Spinal cord (tissue), 9 donors: ENCODE measurements at regions not wholly inside any gene's neighbourhood (a gene's known extent, or its start where the extent isn't known, plus 50 kb on each side); places are given as distances from the start of the nearest gene placed in this dataset.

Source experiments
- DNase-seq, 6 donors: peaks; one replicate each; pipeline versions ENCODE4 v3.0.0 to v3.0.0-alpha.2; 2013 to 2015; ENCODE audit warnings: low spot score in 6 of 6, low read depth in 4 of 6
- H3K27ac ChIP-seq: one replicate; pipeline ENCODE4 v1.5.1; 2013; ENCODE audit warnings: low read depth, low read length, control low read depth
- H3K27me3 ChIP-seq: one replicate; pipeline ENCODE4 v1.6.1; 2013; ENCODE audit warnings: low read length; ENCODE audit not compliant: control insufficient read depth, insufficient read depth
- H3K36me3 ChIP-seq: one replicate; pipeline ENCODE4 v1.6.1; 2013; ENCODE audit warnings: low read length; ENCODE audit not compliant: control insufficient read depth, insufficient read depth
- H3K4me1 ChIP-seq: one replicate; pipeline ENCODE4 v1.6.1; 2013; ENCODE audit warnings: low read length; ENCODE audit not compliant: control insufficient read depth, insufficient read depth
- H3K4me3 ChIP-seq: one replicate; pipeline ENCODE4 v1.5.1; 2013; ENCODE audit warnings: low read depth, low read length, control low read depth
- H3K9me3 ChIP-seq: one replicate; pipeline ENCODE4 v1.6.1; 2013; ENCODE audit warnings: low read length; ENCODE audit not compliant: control insufficient read depth, insufficient read depth
- WGBS: methylation state at CpG from one replicate; pipeline ENCODE4 v1.1.5; 2013; ENCODE audit warnings: missing lambda C conversion rate; ENCODE audit not compliant: insufficient coverage; 5-methylcytosine and 5-hydroxymethylcytosine counted together
- donor health status: healthy.

GRCh38 chr7:153496257-153496656 is 555.9 kb upstream of the DPP6 start:
- no peaks in the 10 kb centered on the region for H3K27me3 ChIP-seq
- H3K36me3 ChIP-seq, result no peaks in the 10 kb centered on the region
- no peak overlapping the region for H3K4me3 ChIP-seq
- no peak overlapping the region for H3K27ac ChIP-seq
- DNase-seq, result no peak
- no CpG with 5 or more reads among the region's 2 CpGs for WGBS
- H3K4me1 ChIP-seq, result no peaks in the 10 kb centered on the region
- H3K9me3 ChIP-seq, result no peaks in the 10 kb centered on the region

- H3K4me1 ChIP-seq, result no peaks in the 10 kb centered on the region
- no peaks in the 10 kb centered on the region for H3K27me3 ChIP-seq
- H3K4me3 ChIP-seq, result no peak overlapping the region
- H3K9me3 ChIP-seq, result no peaks in the 10 kb centered on the region
- H3K27ac ChIP-seq, result no peak overlapping the region
- peak in 1 of 6 donors; percentile 13 for DNase-seq
- no peaks in the 10 kb centered on the region for H3K36me3 ChIP-seq
- 86% methylated on average over 2 of the region's 5 CpGs for WGBS
Observed at GRCh38 chr7:153503093-153503492, 549.1 kb upstream of the DPP6 start.

- H3K27ac ChIP-seq, result no peak overlapping the region
- 76% methylated on average over 15 of the region's 17 CpGs for WGBS
- no peaks in the 10 kb centered on the region for H3K4me1 ChIP-seq
- H3K9me3 ChIP-seq, result no peaks in the 10 kb centered on the region
- H3K4me3 ChIP-seq, result no peak overlapping the region
- DNase-seq, result no peak
- H3K27me3 ChIP-seq, result no peaks in the 10 kb centered on the region
- H3K36me3 ChIP-seq, result no peaks in the 10 kb centered on the region
Observed at GRCh38 chr7:153504288-153505075, 547.7 kb upstream of the DPP6 start.

- Histone ChIP-seq H3K27ac (no peak overlapping the region), H3K27me3 (no peaks in the 10 kb centered on the region), H3K4me3 (no peak overlapping the region), H3K4me1 (no peaks in the 10 kb centered on the region), H3K9me3 (no peaks in the 10 kb centered on the region), H3K36me3 (no peaks in the 10 kb centered on the region)
- 70% methylated on average over 3 of the region's 4 CpGs for WGBS
- DNase-seq, result no peak
Observed at GRCh38 chr7:153507885-153508284, 544.3 kb upstream of the DPP6 start.

- Histone ChIP-seq H3K4me1 (no peaks in the 10 kb centered on the region), H3K27ac (no peak overlapping the region), H3K36me3 (no peaks in the 10 kb centered on the region), H3K9me3 (no peaks in the 10 kb centered on the region), H3K27me3 (no peaks in the 10 kb centered on the region), H3K4me3 (no peak overlapping the region)
- no CpG with 5 or more reads among the region's 3 CpGs for WGBS
- peak in 1 of 6 donors; percentile 40 for DNase-seq
Observed at GRCh38 chr7:153509768-153510167, 542.4 kb upstream of the DPP6 start.

GRCh38 chr7:153510674-153511073 is 541.5 kb upstream of the DPP6 start:
- Histone ChIP-seq H3K4me1 (no peaks in the 10 kb centered on the region), H3K4me3 (no peak overlapping the region), H3K27me3 (no peaks in the 10 kb centered on the region), H3K9me3 (no peaks in the 10 kb centered on the region), H3K27ac (no peak overlapping the region), H3K36me3 (no peaks in the 10 kb centered on the region)
- no peak for DNase-seq
- WGBS, result no CpG with 5 or more reads among the region's 3 CpGs

- Histone ChIP-seq H3K27ac (no peak overlapping the region), H3K4me3 (no peak overlapping the region), H3K4me1 (no peaks in the 10 kb centered on the region), H3K27me3 (no peaks in the 10 kb centered on the region), H3K36me3 (no peaks in the 10 kb centered on the region), H3K9me3 (no peaks in the 10 kb centered on the region)
- DNase-seq, result no peak
- WGBS, result 28% methylated on average over 2 of the region's 5 CpGs
Observed at GRCh38 chr7:153514032-153514431, 538.2 kb upstream of the DPP6 start.

GRCh38 chr7:153515359-153515758 is 536.8 kb upstream of the DPP6 start:
- DNase-seq, result no peak
- H3K27ac ChIP-seq, result no peak overlapping the region
- WGBS, result no CpG with 5 or more reads among the region's 4 CpGs
- H3K27me3 ChIP-seq, result no peaks in the 10 kb centered on the region
- H3K36me3 ChIP-seq, result no peaks in the 10 kb centered on the region
- H3K9me3 ChIP-seq, result no peaks in the 10 kb centered on the region
- H3K4me1 ChIP-seq, result no peaks in the 10 kb centered on the region
- no peak overlapping the region for H3K4me3 ChIP-seq

GRCh38 chr7:153518201-153518984 is 533.8 kb upstream of the DPP6 start:
- WGBS, result 56% methylated on average over 3 of the region's 6 CpGs
- H3K36me3 ChIP-seq, result no peaks in the 10 kb centered on the region

GRCh38 chr7:153521370-153521769 is 530.8 kb upstream of the DPP6 start:
- Histone ChIP-seq H3K27ac (no peak overlapping the region), H3K9me3 (no peaks in the 10 kb centered on the region), H3K4me3 (no peak overlapping the region), H3K36me3 (no peaks in the 10 kb centered on the region), H3K27me3 (no peaks in the 10 kb centered on the region), H3K4me1 (peaks cover 12% of the 10 kb centered on the region)
- whole genome bisulfite sequencing, result 93% methylated on average over 3 of the region's 5 CpGs
- DNase-seq, result no peak

More at GRCh38 chr7:153518201-153518984, 533.8 kb upstream of the DPP6 start:
- no peak overlapping the region for H3K27ac ChIP-seq
- H3K4me3 ChIP-seq, result no peak overlapping the region
- peaks cover 2% of the 10 kb centered on the region for H3K4me1 ChIP-seq
- DNase-seq, result no peak
- no peaks in the 10 kb centered on the region for H3K27me3 ChIP-seq
- H3K9me3 ChIP-seq, result no peaks in the 10 kb centered on the region
